Neural cell (in vitro differentiated cells): ENCODE measurements at regions not wholly inside any gene's neighbourhood (a gene's known extent, or its start where the extent isn't known, plus 50 kb on each side); places are given as distances from the start of the nearest gene placed in this dataset.

Source experiments
- EP300 ChIP-seq: fragments of 450-650 bp; conservative IDR thresholded peaks from 2 replicates; pipeline ENCODE4 v1.6.1; 2014; ENCODE audit warnings: antibody characterized with exemption, mild to moderate bottlenecking, moderate library complexity; ENCODE audit not compliant: poor library complexity, severe bottlenecking
- EZH2 ChIP-seq: fragments of 200-600, 300-800 bp; shearing (Covaris generic), sonication (generic); IDR thresholded peaks from 2 replicates; pipeline ENCODE4 v1.6.1; 2014; ENCODE audit warnings: antibody characterized with exemption, low read length, borderline replicate concordance, mild to moderate bottlenecking; ENCODE audit not compliant: insufficient read depth, poor library complexity, severe bottlenecking
- MXI1 ChIP-seq: fragments of 450-650 bp; conservative IDR thresholded peaks from 2 replicates; pipeline ENCODE4 v1.6.1; 2014; ENCODE audit warnings: antibody characterized with exemption, mild to moderate bottlenecking; ENCODE audit not compliant: poor library complexity, severe bottlenecking
- POLR2AphosphoS5 ChIP-seq: IDR thresholded peaks from 2 replicates; pipeline ENCODE4 v1.6.1; 2012
- RAD21 ChIP-seq: fragments of 450-650 bp; conservative IDR thresholded peaks from 2 replicates; pipeline ENCODE4 v1.6.1; 2014; ENCODE audit warnings: antibody characterized with exemption, mild to moderate bottlenecking, moderate library complexity
- REST ChIP-seq: IDR thresholded peaks from 2 replicates; pipeline ENCODE4 v1.6.1; 2012; ENCODE audit warnings: borderline replicate concordance
- SMC3 ChIP-seq: fragments of 450-650 bp; conservative IDR thresholded peaks from 2 replicates; pipeline ENCODE4 v1.6.1; 2014; ENCODE audit warnings: antibody characterized with exemption, mild to moderate bottlenecking, moderate library complexity; ENCODE audit not compliant: poor library complexity
- TAF1 ChIP-seq: IDR thresholded peaks from 2 replicates; pipeline ENCODE4 v1.6.1; 2012; ENCODE audit warnings: low read depth
- TF ChIP-seq, protein P1 (sequence below): fragments of 450-650 bp; IDR thresholded peaks from 2 replicates; pipeline ENCODE4 v1.5.1; 2014; ENCODE audit warnings: antibody characterized with exemption, mild to moderate bottlenecking, moderate library complexity; ENCODE audit not compliant: poor library complexity, severe bottlenecking

DNA sequence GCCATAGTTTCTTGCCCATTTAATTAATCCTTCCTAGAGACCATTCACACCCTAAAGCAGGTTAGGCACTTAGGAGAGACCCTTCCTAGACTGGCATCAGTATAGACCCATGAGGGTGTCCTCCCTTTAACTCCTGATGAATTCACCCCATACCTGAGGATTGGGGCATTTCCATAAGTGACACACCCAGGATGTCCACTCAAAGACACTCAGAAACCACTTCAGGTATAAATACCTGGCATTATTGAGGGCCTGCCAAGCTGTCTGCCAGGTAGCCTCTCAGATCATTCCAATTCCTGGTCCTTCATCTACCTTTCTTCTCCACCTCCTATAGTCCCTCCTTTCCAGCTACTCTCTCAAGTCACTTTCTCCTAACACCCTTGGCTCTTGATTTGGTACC is 57.5 kb upstream of the SLC14A2 start:
- TF ChIP-seq, protein P1, sequence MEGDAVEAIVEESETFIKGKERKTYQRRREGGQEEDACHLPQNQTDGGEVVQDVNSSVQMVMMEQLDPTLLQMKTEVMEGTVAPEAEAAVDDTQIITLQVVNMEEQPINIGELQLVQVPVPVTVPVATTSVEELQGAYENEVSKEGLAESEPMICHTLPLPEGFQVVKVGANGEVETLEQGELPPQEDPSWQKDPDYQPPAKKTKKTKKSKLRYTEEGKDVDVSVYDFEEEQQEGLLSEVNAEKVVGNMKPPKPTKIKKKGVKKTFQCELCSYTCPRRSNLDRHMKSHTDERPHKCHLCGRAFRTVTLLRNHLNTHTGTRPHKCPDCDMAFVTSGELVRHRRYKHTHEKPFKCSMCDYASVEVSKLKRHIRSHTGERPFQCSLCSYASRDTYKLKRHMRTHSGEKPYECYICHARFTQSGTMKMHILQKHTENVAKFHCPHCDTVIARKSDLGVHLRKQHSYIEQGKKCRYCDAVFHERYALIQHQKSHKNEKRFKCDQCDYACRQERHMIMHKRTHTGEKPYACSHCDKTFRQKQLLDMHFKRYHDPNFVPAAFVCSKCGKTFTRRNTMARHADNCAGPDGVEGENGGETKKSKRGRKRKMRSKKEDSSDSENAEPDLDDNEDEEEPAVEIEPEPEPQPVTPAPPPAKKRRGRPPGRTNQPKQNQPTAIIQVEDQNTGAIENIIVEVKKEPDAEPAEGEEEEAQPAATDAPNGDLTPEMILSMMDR = no peak
- TF ChIP-seq REST = no peak
- TF ChIP-seq POLR2AphosphoS5 = no peak
- TF ChIP-seq EZH2 = no peak
- no peak for TF ChIP-seq EP300
- TF ChIP-seq SMC3 = no peak
- no peak for TF ChIP-seq TAF1
- TF ChIP-seq MXI1 = no peak
- TF ChIP-seq RAD21 = no peak
